HepG2 (cell line): ENCODE measurements at regions not wholly inside any gene's neighbourhood (a gene's known extent, or its start where the extent isn't known, plus 50 kb on each side); places are given as distances from the start of the nearest gene placed in this dataset.

Experiments
- ATAC-seq: fragments of 200-7000 bp; cut with Tn5 transposase; 3 replicates; pipeline ENCODE4 v1.9.1; 2020; ENCODE audit warnings: mild to moderate bottlenecking, moderate library complexity
- BruUV-seq: library from RNA; stranded (reverse); fragments of 400-500 nt; replicated peaks from 2 replicates; lab custom pipeline; 2021; lab: Mats Ljungman, UMichigan
- CTCF ChIA-PET: fragments of 300-600 bp; formaldehyde crosslinking; extraction: SDS; loops from one replicate; lab custom pipeline; 2021; ENCODE audit warnings: low total read pairs, inconsistent platforms, low intra/inter-chr PET ratio; lab: Yijun Ruan, JAX
- POLR2A ChIA-PET: fragments of 350-600 bp; sonication (Branson Sonifier 250); formaldehyde crosslinking; loops from one replicate; lab custom pipeline; 2020; ENCODE audit warnings: antibody characterized with exemption, inconsistent platforms; lab: Yijun Ruan, JAX
- DNase-seq: peaks from one replicate; pipeline ENCODE4 v3.0.0-alpha.2; 2015; ENCODE audit warnings: low spot score
- FAIRE-seq: peaks from 3 replicates; lab custom pipeline; 2011; peaks lifted over from hg19 to GRCh38; lab: Jason Lieb, UNC
- H2AFZ ChIP-seq: one replicate; pipeline ENCODE4 v1.6.1; 2011; ENCODE audit warnings: low read length, inconsistent platforms
- H3K27ac ChIP-seq: fragments of 300-600 bp; 3 replicates; pipeline ENCODE4 v1.8.0; 2011; ENCODE audit warnings: mixed run types, mild to moderate bottlenecking, mixed read lengths, low read length, inconsistent platforms; ENCODE audit not compliant: insufficient read depth; ENCODE audit errors: extremely low read length
- H3K27me3 ChIP-seq, 2 experiments: fragments of 200-600 bp in 1 of 2; 2 replicates in 1 of 2; 3 replicates in 1 of 2; pipeline versions ENCODE4 v1.6.0 to v1.8.0; 2011; ENCODE audit warnings: low read length in 2 of 2, mild to moderate bottlenecking in 2 of 2, moderate library complexity in 2 of 2, inconsistent platforms in 1 of 2; ENCODE audit not compliant: insufficient read depth in 2 of 2, control insufficient read depth in 1 of 2
- H3K36me3 ChIP-seq, 2 experiments: fragments of 200-600 bp in 1 of 2; replicated peaks in 1 of 2; 2 replicates in 1 of 2; 3 replicates in 1 of 2; pipeline versions ENCODE4 v1.5.1 to v1.8.0; 2011; ENCODE audit warnings: low read length in 2 of 2, inconsistent platforms in 1 of 2; ENCODE audit not compliant: insufficient read depth in 2 of 2, control insufficient read depth in 1 of 2
- H3K4me1 ChIP-seq: 2 replicates; pipeline ENCODE4 v1.5.1; 2012; ENCODE audit warnings: low read length, inconsistent platforms; ENCODE audit not compliant: insufficient read depth
- H3K4me2 ChIP-seq: 2 replicates; pipeline ENCODE4 v1.6.0; 2011; ENCODE audit warnings: low read depth, low read length, inconsistent platforms
- H3K4me3 ChIP-seq, 3 experiments: fragments of 200-600 bp in 1 of 3; sonication (generic), shearing (Covaris generic) in 1 of 3; replicated peaks in 1 of 3; 2 replicates each; pipeline ENCODE4 v1.5.1; 2011 to 2016; ENCODE audit warnings: low read length in 3 of 3, inconsistent platforms in 2 of 3, low read depth in 2 of 3, mild to moderate bottlenecking in 2 of 3, control low read depth in 1 of 3, mixed read lengths in 1 of 3; ENCODE audit not compliant: insufficient read depth in 1 of 3
- H3K79me2 ChIP-seq: one replicate; pipeline ENCODE4 v1.6.1; 2011; ENCODE audit warnings: low read length, inconsistent platforms; ENCODE audit not compliant: insufficient read depth
- H3K9ac ChIP-seq: 2 replicates; pipeline ENCODE4 v1.6.0; 2011; ENCODE audit warnings: mild to moderate bottlenecking, low read depth, low read length, inconsistent platforms; ENCODE audit not compliant: insufficient read depth
- H3K9me3 ChIP-seq: 2 replicates; pipeline ENCODE4 v1.5.1; 2012; ENCODE audit warnings: mild to moderate bottlenecking, low read length
- H4K20me1 ChIP-seq: 2 replicates; pipeline ENCODE4 v1.6.0; 2011; ENCODE audit warnings: inconsistent platforms, mild to moderate bottlenecking, low read length, moderate library complexity; ENCODE audit not compliant: insufficient read depth
- CEBPG ChIP-seq: IDR thresholded peaks from 2 replicates; pipeline ENCODE4 v1.6.1; 2016
- FIP1L1 ChIP-seq: fragments of 200-400 bp; formaldehyde crosslinking; IDR thresholded peaks from 2 replicates; pipeline ENCODE4 v1.6.1; 2018; ENCODE audit warnings: low read depth, mild to moderate bottlenecking, low read length, moderate library complexity, borderline replicate concordance; ENCODE audit not compliant: insufficient read depth
- KAT7 ChIP-seq: IDR thresholded peaks from 2 replicates; pipeline ENCODE4 v1.6.1; 2018; ENCODE audit warnings: borderline replicate concordance, missing compliant biosample characterization
- MBNL3 ChIP-seq: fragments of 250-450 bp; sonication (Bioruptor Pico); conservative IDR thresholded peaks from 2 replicates; pipeline ENCODE4 v1.8.0; 2022; ENCODE audit warnings: mild to moderate bottlenecking, inconsistent platforms
- MEIS2 ChIP-seq: sonication (generic); formaldehyde crosslinking; IDR thresholded peaks from 2 replicates; pipeline ENCODE4 v1.9.0; 2021; ENCODE audit warnings: mild to moderate bottlenecking, missing genetic modification reagents
- RARA ChIP-seq: IDR thresholded peaks from 2 replicates; pipeline ENCODE4 v1.6.1; 2016; ENCODE audit warnings: missing genetic modification reagents, missing compliant biosample characterization
- RBM22 ChIP-seq: fragments of 200-400 bp; formaldehyde crosslinking; optimal IDR thresholded peaks from 2 replicates; pipeline ENCODE3; 2017; ENCODE audit warnings: mild to moderate bottlenecking, low read length, moderate library complexity
- RFXAP ChIP-seq: sonication (generic); formaldehyde crosslinking; IDR thresholded peaks from 2 replicates; pipeline ENCODE4 v1.4.0; 2020; ENCODE audit warnings: missing genetic modification reagents, borderline replicate concordance
- ZFP37 ChIP-seq: sonication (generic); formaldehyde crosslinking; IDR thresholded peaks from 2 replicates; pipeline ENCODE4 v1.4.0; 2020; ENCODE audit warnings: missing genetic modification reagents, borderline replicate concordance
- ZFP90 ChIP-seq: sonication (generic); formaldehyde crosslinking; IDR thresholded peaks from 2 replicates; pipeline ENCODE4 v1.8.0; 2022; ENCODE audit warnings: missing genetic modification reagents, mild to moderate bottlenecking, inconsistent platforms, borderline replicate concordance
- ZKSCAN1 ChIP-seq: fragments of 150-350 bp; IDR thresholded peaks from 2 replicates; pipeline ENCODE4 v1.6.1; 2014; ENCODE audit warnings: low read length
- ZNF432 ChIP-seq: sonication (generic); formaldehyde crosslinking; IDR thresholded peaks from 2 replicates; pipeline ENCODE4 v1.5.0; 2020; ENCODE audit warnings: missing genetic modification reagents, mild to moderate bottlenecking, borderline replicate concordance
- ZNF484 ChIP-seq: sonication (generic); formaldehyde crosslinking; IDR thresholded peaks from 2 replicates; pipeline ENCODE4 v1.5.1; 2020; ENCODE audit warnings: mild to moderate bottlenecking, low read depth, missing genetic modification reagents, borderline replicate concordance
- ZNF563 ChIP-seq: sonication (generic); formaldehyde crosslinking; IDR thresholded peaks from 2 replicates; pipeline ENCODE4 v1.8.0; 2022; ENCODE audit warnings: mild to moderate bottlenecking, moderate library complexity, missing genetic modification reagents
- WGBS: methylation state at CpG from one replicate; pipeline ENCODE4 v1.1.6; 2017; ENCODE audit warnings: low lambda C conversion rate; 5-methylcytosine and 5-hydroxymethylcytosine counted together
- in situ Hi-C: cut with HindIII; loops from 2 replicates; pipeline ENCODE4 v1.10.0; 2017; ENCODE audit warnings: low pct_unique_long_range_greater_than_20kb; ENCODE audit not compliant: extremely low pct_ligation_motif_present
- intact Hi-C: fragments of 100-400 bp; cut with micrococcal nuclease; formaldehyde crosslinking; loops from one replicate; pipeline ENCODE4 v1.10.0; 2022; ENCODE audit not compliant: unreplicated experiment
- TF ChIP-seq, protein P1 (sequence below): sonication (generic); formaldehyde crosslinking; IDR thresholded peaks from 2 replicates; pipeline ENCODE4; 2020; ENCODE audit warnings: missing genetic modification reagents, mild to moderate bottlenecking, borderline replicate concordance

DNA sequence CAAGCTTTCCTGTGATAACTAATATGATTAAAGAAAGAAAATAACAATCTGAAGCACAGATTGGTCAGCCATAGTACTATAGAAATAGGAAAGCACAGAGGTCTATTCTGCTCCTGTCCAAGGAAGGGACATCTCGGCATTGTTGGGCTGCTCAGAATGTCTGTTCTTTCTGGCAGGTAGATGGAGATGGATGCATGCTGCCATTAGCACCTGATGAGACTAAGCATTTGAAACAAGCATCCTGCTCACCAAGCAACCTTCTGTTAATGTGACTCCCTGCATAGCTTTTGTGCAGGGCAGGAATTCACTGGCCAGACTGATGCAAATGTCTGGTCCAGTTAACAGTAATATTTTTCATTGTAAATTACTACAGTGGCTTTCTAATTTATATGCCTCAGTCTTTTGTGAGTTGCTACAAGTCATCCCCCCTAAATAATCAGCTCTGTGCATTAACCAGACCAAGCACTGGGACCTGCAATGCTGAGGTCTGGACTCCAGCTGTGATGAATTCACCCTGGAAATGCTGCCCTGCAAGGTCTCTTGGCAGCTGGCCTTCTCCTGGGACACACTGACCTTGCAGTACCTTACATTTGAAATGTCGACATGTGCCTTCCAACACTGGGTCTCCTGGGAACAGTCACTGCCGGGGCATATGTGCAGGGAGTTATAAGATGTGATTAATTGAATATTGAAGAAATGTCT is 1123.7 kb downstream of the IGSF11 start:
- Histone ChIP-seq H3K4me2 (no peak overlapping the region), H3K9ac (no peak overlapping the region), H3K36me3 (no peaks in the 10 kb centered on the region), H3K4me3 (no peak overlapping the region), H3K4me1 (no peaks in the 10 kb centered on the region), H3K27me3 (no peaks in the 10 kb centered on the region; a peak in 1 of 5 replicates), H3K9me3 (no peaks in the 10 kb centered on the region), H3K79me2 (no peaks in the 10 kb centered on the region), H2AFZ (no peak overlapping the region), H4K20me1 (no peaks in the 10 kb centered on the region), H3K27ac (no peak overlapping the region)
- POLR2A ChIA-PET: no interaction called here
- no TSS peak for BruUV-seq
- no peak for ATAC-seq
- CTCF ChIA-PET: no interaction called here
- FAIRE-seq: no peak
- 3% methylated on average over 3 of the region's 3 CpGs for WGBS
- in situ Hi-C loops (no loop called here), intact Hi-C loops (no loop called here)
- TF ChIP-seq RBM22 (no peak), ZFP37 (CRISPR knock-in tag) (no peak), ZNF563 (CRISPR knock-in tag) (no peak), ZKSCAN1 (no peak), FIP1L1 (no peak), RFXAP (no peak), ZNF432 (no peak), CEBPG (CRISPR knock-in tag) (no peak), KAT7 (CRISPR knock-in tag) (no peak), ZNF484 (no peak), ZFP90 (CRISPR knock-in tag) (no peak), RARA (no peak), MBNL3 (CRISPR knock-in tag) (no peak), MEIS2 (no peak)
- TF ChIP-seq, protein P1, sequence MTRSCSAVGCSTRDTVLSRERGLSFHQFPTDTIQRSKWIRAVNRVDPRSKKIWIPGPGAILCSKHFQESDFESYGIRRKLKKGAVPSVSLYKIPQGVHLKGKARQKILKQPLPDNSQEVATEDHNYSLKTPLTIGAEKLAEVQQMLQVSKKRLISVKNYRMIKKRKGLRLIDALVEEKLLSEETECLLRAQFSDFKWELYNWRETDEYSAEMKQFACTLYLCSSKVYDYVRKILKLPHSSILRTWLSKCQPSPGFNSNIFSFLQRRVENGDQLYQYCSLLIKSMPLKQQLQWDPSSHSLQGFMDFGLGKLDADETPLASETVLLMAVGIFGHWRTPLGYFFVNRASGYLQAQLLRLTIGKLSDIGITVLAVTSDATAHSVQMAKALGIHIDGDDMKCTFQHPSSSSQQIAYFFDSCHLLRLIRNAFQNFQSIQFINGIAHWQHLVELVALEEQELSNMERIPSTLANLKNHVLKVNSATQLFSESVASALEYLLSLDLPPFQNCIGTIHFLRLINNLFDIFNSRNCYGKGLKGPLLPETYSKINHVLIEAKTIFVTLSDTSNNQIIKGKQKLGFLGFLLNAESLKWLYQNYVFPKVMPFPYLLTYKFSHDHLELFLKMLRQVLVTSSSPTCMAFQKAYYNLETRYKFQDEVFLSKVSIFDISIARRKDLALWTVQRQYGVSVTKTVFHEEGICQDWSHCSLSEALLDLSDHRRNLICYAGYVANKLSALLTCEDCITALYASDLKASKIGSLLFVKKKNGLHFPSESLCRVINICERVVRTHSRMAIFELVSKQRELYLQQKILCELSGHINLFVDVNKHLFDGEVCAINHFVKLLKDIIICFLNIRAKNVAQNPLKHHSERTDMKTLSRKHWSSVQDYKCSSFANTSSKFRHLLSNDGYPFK (CRISPR knock-in tag): no peak
- DNase-seq: no peak
